Loucy (cell line): ENCODE measurements at regions not wholly inside any gene's neighbourhood (a gene's known extent, or its start where the extent isn't known, plus 50 kb on each side); places are given as distances from the start of the nearest gene placed in this dataset.

Experiments
- H2AFZ ChIP-seq: fragments of 200-600 bp; sonication (generic); 2 replicates; pipeline ENCODE4 v1.6.0; 2016; ENCODE audit warnings: antibody characterized with exemption, mild to moderate bottlenecking, low read length, moderate library complexity
- H3F3A ChIP-seq: fragments of 200-600 bp; 2 replicates; pipeline ENCODE4 v1.6.0; 2016; ENCODE audit warnings: antibody characterized with exemption, low read depth, mild to moderate bottlenecking
- H3K27me3 ChIP-seq: fragments of 200-600 bp; sonication (generic); 2 replicates; pipeline ENCODE4 v1.6.1; 2014; ENCODE audit warnings: low read length, mild to moderate bottlenecking; ENCODE audit not compliant: insufficient read depth, poor library complexity, severe bottlenecking
- H3K36me3 ChIP-seq: fragments of 200-600 bp; sonication (generic); 2 replicates; pipeline ENCODE4 v1.6.1; 2016; ENCODE audit warnings: low read length; ENCODE audit not compliant: insufficient read depth
- H3K4me1 ChIP-seq: fragments of 200-600 bp; sonication (generic); 2 replicates; pipeline ENCODE4 v1.5.1; 2014; ENCODE audit warnings: low read length, mild to moderate bottlenecking; ENCODE audit not compliant: insufficient read depth, poor library complexity, severe bottlenecking
- H3K4me2 ChIP-seq: fragments of 200-600 bp; sonication (generic); 2 replicates; pipeline ENCODE4 v1.6.0; 2014; ENCODE audit warnings: antibody characterized with exemption, low read length, low read depth, mild to moderate bottlenecking; ENCODE audit not compliant: poor library complexity, severe bottlenecking
- H3K4me3 ChIP-seq: fragments of 200-600 bp; sonication (generic); 2 replicates; pipeline ENCODE4 v1.5.1; 2014; ENCODE audit warnings: low read length, mild to moderate bottlenecking, mixed read lengths; ENCODE audit not compliant: poor library complexity, severe bottlenecking
- H3K79me2 ChIP-seq: fragments of 200-600 bp; sonication (generic); 2 replicates; pipeline ENCODE4 v1.6.1; 2014; ENCODE audit warnings: low read length; ENCODE audit not compliant: insufficient read depth
- H3K9ac ChIP-seq: fragments of 200-600 bp; sonication (generic); 2 replicates; pipeline ENCODE4 v1.6.0; 2014; ENCODE audit warnings: mild to moderate bottlenecking, low read depth, low read length, moderate library complexity; ENCODE audit not compliant: poor library complexity, severe bottlenecking
- H3K9me2 ChIP-seq: fragments of 200-600 bp; sonication (generic); replicated peaks from 2 replicates; pipeline ENCODE4 v1.6.1; 2016; ENCODE audit warnings: low read depth, low read length, mixed read lengths
- H3K9me3 ChIP-seq: fragments of 200-600 bp; sonication (generic); 2 replicates; pipeline ENCODE4 v1.6.1; 2014; ENCODE audit warnings: mild to moderate bottlenecking, antibody characterized with exemption, low read length, low read depth; ENCODE audit not compliant: insufficient read depth
- H4K20me1 ChIP-seq: fragments of 200-600 bp; sonication (generic); 2 replicates; pipeline ENCODE4 v1.6.0; 2014; ENCODE audit warnings: antibody characterized with exemption, low read length, mild to moderate bottlenecking; ENCODE audit not compliant: insufficient read depth, poor library complexity, severe bottlenecking
- CTCF ChIP-seq: fragments of 200-600 bp; sonication (generic); conservative IDR thresholded peaks from 2 replicates; pipeline ENCODE4 v1.5.1; 2014; ENCODE audit warnings: mild to moderate bottlenecking, antibody characterized with exemption, low read length
- EZH2phosphoT487 ChIP-seq: fragments of 200-600 bp; IDR thresholded peaks from 2 replicates; pipeline ENCODE4 v1.6.1; 2018; ENCODE audit warnings: antibody characterized with exemption, mild to moderate bottlenecking, moderate library complexity, borderline replicate concordance

GRCh38 chrX:149221230-149221629 is 283.9 kb downstream of the IDS start:
- no peak for TF ChIP-seq EZH2phosphoT487
- TF ChIP-seq CTCF = no peak
- Histone ChIP-seq H3K9me2 (no peaks in the 10 kb centered on the region), H3K4me1 (no peaks in the 10 kb centered on the region), H3F3A (no peaks in the 10 kb centered on the region), H3K4me3 (no peak overlapping the region), H4K20me1 (no peaks in the 10 kb centered on the region), H3K9me3 (no peaks in the 10 kb centered on the region), H3K9ac (no peak overlapping the region), H3K79me2 (no peaks in the 10 kb centered on the region), H2AFZ (no peak overlapping the region), H3K36me3 (no peaks in the 10 kb centered on the region), H3K27me3 (no peaks in the 10 kb centered on the region), H3K4me2 (no peak overlapping the region)

- Histone ChIP-seq H3K27me3 (no peaks in the 10 kb centered on the region), H3K36me3 (no peaks in the 10 kb centered on the region), H4K20me1 (no peaks in the 10 kb centered on the region), H3K4me1 (no peaks in the 10 kb centered on the region), H2AFZ (no peak overlapping the region), H3F3A (no peaks in the 10 kb centered on the region), H3K9me2 (no peaks in the 10 kb centered on the region), H3K4me3 (no peak overlapping the region), H3K9ac (no peak overlapping the region), H3K4me2 (no peak overlapping the region), H3K79me2 (no peaks in the 10 kb centered on the region), H3K9me3 (no peaks in the 10 kb centered on the region)
- TF ChIP-seq CTCF (no peak), EZH2phosphoT487 (no peak)
These were observed 291.8 kb downstream of the IDS start for GRCh38 chrX:149213264-149213663.

- H3K9me2 ChIP-seq = no peaks in the 10 kb centered on the region
- H3K4me3 ChIP-seq = no peak overlapping the region
- H3K79me2 ChIP-seq = no peaks in the 10 kb centered on the region
- H3K9me3 ChIP-seq = no peaks in the 10 kb centered on the region
- H3K27me3 ChIP-seq = no peaks in the 10 kb centered on the region
- no peak overlapping the region for H3K9ac ChIP-seq
- no peak overlapping the region for H2AFZ ChIP-seq
- no peak overlapping the region for H3K4me2 ChIP-seq
- no peak for TF ChIP-seq EZH2phosphoT487
- TF ChIP-seq CTCF = no peak
- no peaks in the 10 kb centered on the region for H3K36me3 ChIP-seq
- no peaks in the 10 kb centered on the region for H3K4me1 ChIP-seq
- H4K20me1 ChIP-seq = no peaks in the 10 kb centered on the region
- H3F3A ChIP-seq = no peaks in the 10 kb centered on the region
These were observed 296.8 kb downstream of the IDS start for GRCh38 chrX:149208307-149208706.
